ENCODE measurements at regions not wholly inside any gene's neighbourhood (a gene's known extent, or its start where the extent isn't known, plus 50 kb on each side); places are given as distances from the start of the nearest gene placed in this dataset.

DNA sequence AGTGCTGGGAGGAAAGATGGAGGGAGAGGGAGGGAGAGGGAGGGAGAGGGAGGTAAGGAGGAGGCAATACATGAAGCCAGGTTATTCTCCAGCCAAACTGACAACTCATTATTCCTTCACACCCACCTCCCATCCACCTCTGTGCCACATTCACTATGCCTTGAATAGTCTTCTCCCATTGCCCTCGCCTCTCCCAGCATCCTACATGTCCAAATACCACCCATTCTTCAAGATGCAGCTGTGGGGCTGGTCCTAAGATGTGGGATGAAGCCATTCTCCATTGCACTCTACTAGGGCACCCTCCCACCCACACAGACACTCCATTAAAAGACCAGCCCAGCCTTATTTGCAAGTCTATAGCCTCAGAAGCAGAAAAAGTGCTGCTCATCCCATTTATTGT lies 165.8 kb downstream of the RRAGC start:
- TF ChIP-seq POLR2AphosphoS5 (IDR thresholded peaks at IDR 0.05; ENCODE audit: control insufficient read depth, insufficient read depth, low read depth, low read length), result no peak
- no peak for TF ChIP-seq EGR1 (conservative IDR thresholded peaks at IDR 0.05)
- TF ChIP-seq NFIC (IDR thresholded peaks at IDR 0.05), result no peak
- TF ChIP-seq, protein P1, sequence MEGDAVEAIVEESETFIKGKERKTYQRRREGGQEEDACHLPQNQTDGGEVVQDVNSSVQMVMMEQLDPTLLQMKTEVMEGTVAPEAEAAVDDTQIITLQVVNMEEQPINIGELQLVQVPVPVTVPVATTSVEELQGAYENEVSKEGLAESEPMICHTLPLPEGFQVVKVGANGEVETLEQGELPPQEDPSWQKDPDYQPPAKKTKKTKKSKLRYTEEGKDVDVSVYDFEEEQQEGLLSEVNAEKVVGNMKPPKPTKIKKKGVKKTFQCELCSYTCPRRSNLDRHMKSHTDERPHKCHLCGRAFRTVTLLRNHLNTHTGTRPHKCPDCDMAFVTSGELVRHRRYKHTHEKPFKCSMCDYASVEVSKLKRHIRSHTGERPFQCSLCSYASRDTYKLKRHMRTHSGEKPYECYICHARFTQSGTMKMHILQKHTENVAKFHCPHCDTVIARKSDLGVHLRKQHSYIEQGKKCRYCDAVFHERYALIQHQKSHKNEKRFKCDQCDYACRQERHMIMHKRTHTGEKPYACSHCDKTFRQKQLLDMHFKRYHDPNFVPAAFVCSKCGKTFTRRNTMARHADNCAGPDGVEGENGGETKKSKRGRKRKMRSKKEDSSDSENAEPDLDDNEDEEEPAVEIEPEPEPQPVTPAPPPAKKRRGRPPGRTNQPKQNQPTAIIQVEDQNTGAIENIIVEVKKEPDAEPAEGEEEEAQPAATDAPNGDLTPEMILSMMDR (IDR thresholded peaks at IDR 0.05 in 2 of 3, conservative IDR thresholded peaks at IDR 0.05 in 1 of 3; ENCODE audit: insufficient read depth in 2 of 3, low read depth in 1 of 3, low read length in 3 of 3), result no peak
- TF ChIP-seq CC2D1A (IDR thresholded peaks at IDR 0.05), result no peak
- TF ChIP-seq, protein P2, sequence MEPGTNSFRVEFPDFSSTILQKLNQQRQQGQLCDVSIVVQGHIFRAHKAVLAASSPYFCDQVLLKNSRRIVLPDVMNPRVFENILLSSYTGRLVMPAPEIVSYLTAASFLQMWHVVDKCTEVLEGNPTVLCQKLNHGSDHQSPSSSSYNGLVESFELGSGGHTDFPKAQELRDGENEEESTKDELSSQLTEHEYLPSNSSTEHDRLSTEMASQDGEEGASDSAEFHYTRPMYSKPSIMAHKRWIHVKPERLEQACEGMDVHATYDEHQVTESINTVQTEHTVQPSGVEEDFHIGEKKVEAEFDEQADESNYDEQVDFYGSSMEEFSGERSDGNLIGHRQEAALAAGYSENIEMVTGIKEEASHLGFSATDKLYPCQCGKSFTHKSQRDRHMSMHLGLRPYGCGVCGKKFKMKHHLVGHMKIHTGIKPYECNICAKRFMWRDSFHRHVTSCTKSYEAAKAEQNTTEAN (CRISPR knock-in tag; IDR thresholded peaks at IDR 0.05), result no peak
- TF ChIP-seq POLR2A (conservative IDR thresholded peaks at IDR 0.05), result no peak
- no peak for TF ChIP-seq ZNF140 (CRISPR knock-in tag; IDR thresholded peaks at IDR 0.05)
- TF ChIP-seq ZNF24 (IDR thresholded peaks at IDR 0.05), result no peak

Measured in K562 (cell line).